ENCODE measurements at regions not wholly inside any gene's neighbourhood (a gene's known extent, or its start where the extent isn't known, plus 50 kb on each side); places are given as distances from the start of the nearest gene placed in this dataset.

GRCh38 chr5:72041654-72042053 lies 65.6 kb upstream of the MAP1B start:
- no peak for DNase-seq (ENCODE audit: low read depth)

- DNase-seq (ENCODE audit: low read depth): no peak
These were observed 65.2 kb upstream of the MAP1B start for GRCh38 chr5:72042097-72042496.

GRCh38 chr5:72045692-72046091 lies 61.6 kb upstream of the MAP1B start:
- no peak for DNase-seq (ENCODE audit: low read depth)

GRCh38 chr5:72046106-72046505 lies 61.2 kb upstream of the MAP1B start:
- DNase-seq (ENCODE audit: low read depth): no peak

- no peak for DNase-seq (ENCODE audit: low read depth)
These were observed 51.6 kb upstream of the MAP1B start for GRCh38 chr5:72055636-72056035.

All from M059J (cell line).